ENCODE measurements at regions not wholly inside any gene's neighbourhood (a gene's known extent, or its start where the extent isn't known, plus 50 kb on each side); places are given as distances from the start of the nearest gene placed in this dataset.

DNA sequence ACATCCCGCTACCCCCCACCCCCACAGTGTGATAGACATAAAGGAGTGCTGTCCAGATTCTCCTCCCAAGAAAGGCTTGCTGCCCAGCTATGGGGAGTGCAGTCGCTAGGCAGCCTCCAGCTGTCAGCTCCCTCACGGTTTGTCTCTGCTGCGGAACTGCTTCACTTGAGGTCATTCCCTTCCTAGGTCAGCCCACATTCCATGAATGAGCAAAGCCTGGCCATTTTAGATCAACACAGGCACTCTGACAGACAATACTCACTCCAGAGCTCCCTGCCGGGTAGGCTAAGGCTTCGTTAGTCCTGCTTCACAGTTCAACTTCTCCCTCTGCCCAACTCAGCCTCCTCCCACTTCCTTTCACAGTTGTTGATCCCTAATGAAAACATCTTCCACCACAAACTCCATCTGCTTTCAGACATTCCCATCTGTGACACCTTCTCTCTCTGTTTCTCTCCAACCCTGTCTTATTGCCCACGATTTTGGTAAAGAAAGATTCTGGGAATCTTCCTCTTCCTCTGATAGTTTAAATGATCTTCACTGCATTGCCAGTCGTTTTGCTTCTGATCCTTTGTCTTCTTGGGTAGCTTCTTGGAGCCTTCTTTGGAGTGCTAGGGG lies 318.9 kb upstream of the F9 start:
- TF ChIP-seq EZH2phosphoT487 (IDR thresholded peaks at IDR 0.05; ENCODE audit: insufficient read depth, low read depth) (no peak), EZH2 (IDR thresholded peaks at IDR 0.05; ENCODE audit: insufficient read depth, poor library complexity, severe bottlenecking) (no peak)
